Activated CD8-positive, alpha-beta memory T cell treated with anti-CD3 and anti-CD28 coated beads for 36 hours (primary cell): ENCODE measurements at regions not wholly inside any gene's neighbourhood (a gene's known extent, or its start where the extent isn't known, plus 50 kb on each side); places are given as distances from the start of the nearest gene placed in this dataset.

Experiments used
- CTCF ChIA-PET: fragments of 350-600 bp; sonication (Branson Sonifier 250); formaldehyde crosslinking; loops from one replicate; lab custom pipeline; 2021; ENCODE audit warnings: antibody characterized with exemption; lab: Charles Lee
- POLR2A ChIA-PET: fragments of 350-600 bp; sonication (Branson Sonifier 250); formaldehyde crosslinking; loops from one replicate; lab custom pipeline; 2021; ENCODE audit warnings: antibody characterized with exemption; lab: Charles Lee

DNA sequence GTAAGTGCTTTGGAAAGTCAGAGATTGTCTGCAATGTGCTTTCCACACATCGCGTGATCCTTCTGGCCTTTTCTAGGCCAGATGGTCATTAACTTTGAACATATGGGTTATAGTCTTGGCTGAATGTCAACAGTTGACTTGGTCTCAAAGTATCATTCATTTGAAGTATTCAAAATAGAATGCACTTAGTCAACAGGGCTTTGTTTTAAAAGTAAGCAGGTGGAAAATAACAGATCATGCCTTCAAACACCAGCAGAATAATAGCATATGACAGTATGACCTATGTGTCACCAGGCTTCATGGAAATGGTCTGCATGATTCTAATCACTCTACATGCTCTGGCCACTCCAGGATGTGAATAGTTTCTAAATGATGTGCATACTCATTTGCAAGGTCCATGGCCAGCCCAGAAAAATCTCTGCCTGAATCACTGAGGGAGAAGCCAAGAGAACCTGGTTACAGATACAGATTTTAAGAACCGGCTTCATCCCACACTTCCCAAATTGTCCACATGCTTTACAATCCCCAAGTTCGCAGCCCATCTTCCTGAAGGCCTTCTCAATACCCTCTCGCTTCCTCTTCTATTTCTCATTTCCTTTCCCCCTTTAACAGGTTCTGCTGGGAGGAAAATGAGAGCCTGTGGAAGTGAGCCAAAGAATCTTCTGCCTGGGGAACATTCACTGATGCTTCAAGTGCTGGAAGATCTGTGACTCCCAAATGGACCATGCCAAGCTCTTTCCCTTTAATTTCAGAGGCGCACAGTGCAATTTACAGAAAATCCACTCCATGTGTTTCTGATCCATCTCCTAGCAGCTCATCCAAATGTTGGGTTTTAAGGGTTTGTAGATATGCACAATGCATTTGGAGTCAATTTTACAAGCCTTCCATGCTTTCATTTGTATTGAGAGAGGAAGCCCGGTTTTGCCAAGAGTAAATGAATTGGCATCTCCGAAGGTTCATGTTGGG is 122.8 kb upstream of the GDF10 start:
- ChIA-PET POLR2A (no interaction called here), CTCF (no interaction called here)

DNA sequence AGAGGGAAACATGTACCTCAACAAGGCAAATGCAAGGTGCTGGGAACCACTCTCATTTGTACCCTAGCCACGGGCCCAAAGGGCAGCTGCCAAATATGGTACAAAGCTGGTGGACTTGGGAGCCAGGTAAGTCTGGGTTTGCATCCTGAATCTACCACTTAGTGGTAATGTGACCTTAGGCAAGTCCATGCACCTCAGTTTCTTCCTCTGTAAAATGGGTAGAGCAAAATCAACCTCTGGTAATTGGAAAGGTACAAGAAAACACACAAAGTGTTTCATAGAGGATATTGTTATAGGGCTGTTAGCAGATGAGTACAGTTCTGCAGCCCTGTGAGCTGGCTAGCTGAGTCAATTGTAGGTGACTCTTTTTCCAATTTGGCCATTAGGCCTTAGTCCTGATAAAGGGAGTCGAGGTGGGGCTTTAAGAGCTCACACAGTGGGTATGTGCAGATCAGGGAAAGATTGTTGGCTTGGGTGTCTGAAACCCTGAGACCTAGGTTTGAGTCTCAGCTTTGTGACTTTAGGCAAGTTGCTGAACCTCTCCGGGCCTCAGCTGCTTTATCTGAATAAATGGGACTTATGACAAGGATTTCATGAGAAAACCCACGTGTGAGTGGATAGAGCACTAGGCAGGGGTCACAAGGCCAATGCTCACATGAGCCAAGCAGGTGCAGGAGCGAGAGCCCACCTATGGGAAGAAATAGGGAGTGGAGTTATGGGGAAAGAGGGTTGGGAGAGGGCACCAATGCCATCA is 121.3 kb upstream of the GDF10 start:
- POLR2A ChIA-PET = no interaction called here
- CTCF ChIA-PET = no interaction called here

DNA sequence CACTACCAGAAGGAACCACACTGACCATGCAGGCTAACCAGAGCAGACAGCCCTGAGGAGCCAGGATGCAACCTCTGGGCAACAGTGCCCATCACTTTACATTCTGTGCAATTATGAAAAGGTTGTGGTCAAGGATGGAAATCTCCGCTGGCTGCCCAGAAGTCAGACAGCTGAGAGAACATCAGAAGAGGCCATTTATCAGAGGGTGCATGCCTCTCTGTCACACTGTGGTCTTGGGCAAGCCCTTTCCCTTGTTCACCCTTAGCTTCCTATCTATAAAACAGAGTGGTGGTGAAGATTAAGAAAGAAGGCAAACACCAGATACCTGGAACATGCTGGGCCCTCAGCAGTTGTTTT is 120.7 kb upstream of the GDF10 start:
- CTCF ChIA-PET = no interaction called here
- POLR2A ChIA-PET = no interaction called here

DNA sequence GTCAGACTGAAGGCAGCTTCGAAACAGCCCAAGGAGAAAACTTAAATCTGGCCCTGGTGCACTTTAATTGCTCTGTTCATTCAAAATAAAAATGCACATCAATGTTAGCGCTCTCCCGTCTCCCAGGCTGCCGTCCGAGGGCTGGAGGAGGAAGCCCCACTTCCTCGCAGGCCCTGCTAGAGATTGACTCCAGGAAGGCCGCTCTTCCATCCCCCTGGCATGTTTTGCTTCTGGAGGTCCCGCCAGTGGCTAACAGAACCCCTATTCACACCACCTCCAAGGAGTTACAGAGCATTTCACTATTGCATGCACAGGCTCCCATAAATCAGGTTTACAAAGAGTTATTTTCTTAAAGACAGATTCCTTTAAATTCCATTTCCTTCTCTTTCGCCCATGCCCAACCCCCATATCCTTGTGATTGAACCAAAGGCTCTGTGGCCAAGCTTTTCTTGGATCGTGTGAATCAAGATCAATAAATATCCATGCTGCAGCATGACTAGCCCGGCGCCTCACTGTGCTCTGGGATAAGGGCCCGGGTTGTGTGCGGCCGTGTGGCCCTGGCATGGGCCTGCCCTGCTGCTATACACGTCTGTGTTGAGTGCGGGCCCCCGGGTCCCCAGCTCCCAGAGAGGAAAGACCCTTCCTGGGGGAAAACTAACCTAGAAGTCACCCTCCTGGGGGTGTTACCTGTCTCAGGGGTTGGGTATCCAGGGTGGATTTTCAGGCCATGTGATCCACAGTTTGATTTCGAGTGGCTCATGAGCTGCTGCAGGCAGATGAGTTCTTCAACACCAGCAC is 118.7 kb upstream of the GDF10 start:
- POLR2A ChIA-PET = no interaction called here
- CTCF ChIA-PET = no interaction called here

DNA sequence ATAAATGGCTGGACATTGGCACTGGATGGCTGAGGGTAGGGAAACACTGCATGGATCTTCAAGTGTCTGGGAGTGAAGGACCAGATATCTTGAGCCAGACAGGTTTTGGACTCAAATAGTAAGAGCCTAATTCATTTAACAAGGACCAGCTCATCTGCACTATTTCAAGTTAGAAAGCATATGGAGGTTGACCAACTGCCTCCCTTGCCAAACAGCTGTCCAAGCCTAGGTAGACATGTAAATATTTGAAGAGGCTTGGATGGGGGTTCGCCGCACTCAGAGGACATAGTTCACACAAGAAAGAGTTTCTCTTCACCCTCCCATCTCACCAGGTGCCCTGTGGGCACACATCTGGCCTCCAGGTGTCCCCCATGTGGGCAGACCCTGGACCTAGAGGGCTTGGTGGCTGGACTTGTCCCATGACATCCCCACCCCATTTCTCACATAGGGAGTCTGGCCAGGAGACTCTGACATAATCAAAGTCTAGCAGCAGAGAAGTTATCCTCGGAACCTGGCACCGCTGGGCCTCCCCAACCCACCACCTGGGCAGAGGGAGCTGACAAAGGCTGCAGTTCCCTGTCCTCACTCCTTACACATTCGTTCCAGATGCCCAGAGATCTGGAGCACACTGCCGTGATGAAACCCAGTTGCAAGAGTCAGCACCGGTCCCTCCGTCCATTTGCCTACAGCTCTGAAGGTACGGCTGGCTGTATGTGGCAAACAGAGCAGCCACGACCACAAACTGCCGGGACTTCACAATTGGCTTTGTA is 116.9 kb upstream of the GDF10 start:
- CTCF ChIA-PET = no interaction called here
- POLR2A ChIA-PET = no interaction called here

DNA sequence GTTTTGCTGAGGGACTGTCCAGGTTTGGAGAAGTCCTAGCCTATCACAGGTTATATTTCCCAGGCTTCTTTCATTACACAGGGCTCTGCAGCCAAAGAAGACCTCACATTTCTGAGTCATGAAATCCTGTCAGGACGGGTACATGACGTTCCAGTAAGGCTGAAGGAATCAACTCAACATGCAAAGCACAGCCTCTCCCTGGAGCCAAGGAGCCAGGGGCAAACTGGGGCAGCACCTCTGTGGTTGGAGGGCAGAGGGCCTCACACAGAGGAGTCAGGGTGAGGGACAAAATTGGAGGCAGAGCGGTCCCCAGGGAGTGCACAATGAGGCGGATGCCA is 116.3 kb upstream of the GDF10 start:
- ChIA-PET POLR2A (no interaction called here), CTCF (no interaction called here)

DNA sequence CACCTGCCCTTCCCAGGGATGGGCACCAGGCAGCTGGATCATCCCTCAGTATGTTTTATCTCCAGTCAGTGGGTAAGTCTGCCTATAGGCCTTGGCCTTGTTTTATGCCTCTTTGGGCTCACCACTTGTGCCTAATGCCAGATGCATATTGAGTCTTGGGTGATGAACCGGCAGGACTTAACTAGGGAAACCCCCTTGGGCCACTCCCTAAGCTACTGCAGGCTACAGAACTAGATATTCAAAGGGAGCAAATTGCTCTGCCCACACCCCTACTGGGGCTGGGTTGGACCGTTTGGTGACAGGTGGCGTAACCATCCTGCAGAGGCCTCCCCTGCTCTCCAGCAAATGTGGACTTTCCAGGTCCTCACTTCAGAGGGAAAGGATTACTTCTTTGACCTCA is 115.7 kb upstream of the GDF10 start:
- CTCF ChIA-PET = no interaction called here
- POLR2A ChIA-PET = no interaction called here

DNA sequence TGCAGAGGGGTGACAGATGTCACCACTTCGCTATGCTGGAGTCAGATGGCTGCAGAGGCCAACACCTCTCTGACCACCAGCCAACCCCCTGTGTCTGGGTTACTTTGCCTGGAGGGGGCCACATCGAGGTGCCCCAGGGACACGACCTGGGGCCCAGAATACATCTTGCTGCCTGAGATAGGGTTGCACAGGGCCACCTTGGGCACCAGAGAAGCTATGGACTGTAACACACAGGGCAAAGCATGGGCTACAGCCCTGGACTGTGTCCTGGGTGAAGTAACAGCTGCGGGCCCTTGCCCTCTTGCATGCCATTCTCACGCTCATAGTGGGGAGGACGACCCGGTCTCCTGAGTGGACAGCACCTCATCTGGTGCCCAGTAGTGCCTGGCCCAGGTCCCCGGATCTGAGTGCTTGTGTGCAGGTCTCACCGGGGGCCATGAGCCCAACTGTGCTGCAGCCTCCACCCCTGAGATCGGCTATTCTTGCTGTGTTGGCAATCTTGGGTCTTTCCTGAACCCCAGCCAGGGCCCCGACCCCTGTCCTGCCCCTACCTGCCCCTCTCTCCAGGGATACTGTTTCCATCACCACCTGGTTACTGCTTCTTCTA is 115.2 kb upstream of the GDF10 start:
- POLR2A ChIA-PET = no interaction called here
- CTCF ChIA-PET = no interaction called here

DNA sequence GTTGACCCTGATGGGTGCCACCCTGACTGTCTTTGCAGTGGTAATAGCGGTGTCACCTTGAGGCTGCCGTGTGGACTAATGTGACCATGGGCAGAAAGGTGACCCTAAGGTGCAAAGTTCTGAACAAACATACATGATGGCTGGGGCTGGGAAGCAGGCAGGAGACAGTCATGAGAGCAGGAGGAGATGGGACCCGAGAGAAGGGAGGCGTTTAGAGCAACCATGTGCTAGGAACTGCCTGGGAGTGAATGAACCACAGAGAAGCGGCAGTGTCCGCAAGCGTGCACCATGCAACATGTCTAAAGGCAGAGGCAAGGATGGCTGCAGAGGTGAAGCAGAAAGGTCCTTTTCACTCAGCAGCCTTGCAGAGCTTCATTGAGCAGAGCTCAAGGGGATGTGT is 113.1 kb upstream of the GDF10 start:
- ChIA-PET POLR2A (no interaction called here), CTCF (interaction anchor here (0.7 kb wide), 1 partner anchor 111 kb away, joined by 3 read pairs; no protein-coding TSS in a partner anchor)

DNA sequence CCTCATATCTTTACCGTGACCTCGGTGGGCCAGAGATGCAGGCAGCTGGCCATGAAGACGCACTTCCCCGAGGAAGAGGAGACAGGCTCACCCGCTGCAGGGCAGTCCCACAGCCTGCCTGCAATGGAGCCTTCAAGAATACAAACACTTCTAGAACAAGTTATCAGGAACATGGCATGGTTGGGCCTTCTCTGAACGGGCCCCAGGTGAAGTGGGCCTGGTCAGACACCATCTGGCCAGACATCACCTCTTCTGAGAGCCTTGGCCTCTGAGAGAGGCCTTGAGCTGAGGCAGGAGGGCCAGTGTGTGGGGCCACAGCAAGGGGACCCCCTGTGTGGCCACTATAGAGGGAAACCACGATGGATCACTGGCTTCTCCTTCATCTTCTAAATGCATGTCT is 112.4 kb upstream of the GDF10 start:
- CTCF ChIA-PET = no interaction called here
- POLR2A ChIA-PET = no interaction called here

DNA sequence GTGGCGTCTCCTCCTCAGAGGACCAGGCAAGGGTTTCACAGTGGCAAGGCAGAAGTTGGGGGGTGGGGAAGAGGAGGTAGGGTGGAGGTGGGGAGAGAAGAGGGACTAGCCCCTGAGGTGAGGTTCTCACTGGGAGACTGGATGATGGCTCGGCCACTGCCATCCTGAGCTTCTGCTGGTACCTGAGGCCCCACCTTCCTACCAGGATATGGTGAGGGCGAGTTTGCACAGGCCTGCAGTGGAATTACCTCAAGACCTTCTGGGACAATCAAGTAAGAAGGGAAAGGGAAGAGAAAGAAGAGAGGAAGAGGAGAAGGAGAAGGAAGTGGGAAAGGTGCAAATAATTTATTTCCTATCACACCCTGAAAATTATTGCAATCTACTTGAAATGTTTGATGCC is 111.8 kb upstream of the GDF10 start:
- POLR2A ChIA-PET = no interaction called here
- CTCF ChIA-PET = no interaction called here

DNA sequence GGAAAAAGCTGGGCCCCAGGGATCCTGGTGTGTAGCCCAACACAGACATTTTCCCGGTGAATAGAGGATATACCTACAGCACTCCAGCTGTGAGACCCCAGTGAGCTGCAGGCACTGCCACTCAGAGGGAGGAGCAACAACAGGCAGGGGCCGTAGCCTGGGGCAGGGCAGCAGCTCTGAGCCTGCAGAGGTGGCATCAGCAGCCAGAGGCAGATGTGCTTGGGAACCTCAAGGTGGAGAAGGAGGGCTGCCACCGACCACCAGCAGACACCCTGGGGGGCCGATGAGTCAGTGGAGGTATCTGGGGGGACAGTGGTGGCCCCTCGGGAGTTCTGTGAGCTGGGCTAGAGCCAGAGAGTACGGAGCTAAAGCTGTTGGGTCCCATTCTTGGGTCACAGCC is 110.2 kb upstream of the GDF10 start:
- POLR2A ChIA-PET = no interaction called here

DNA sequence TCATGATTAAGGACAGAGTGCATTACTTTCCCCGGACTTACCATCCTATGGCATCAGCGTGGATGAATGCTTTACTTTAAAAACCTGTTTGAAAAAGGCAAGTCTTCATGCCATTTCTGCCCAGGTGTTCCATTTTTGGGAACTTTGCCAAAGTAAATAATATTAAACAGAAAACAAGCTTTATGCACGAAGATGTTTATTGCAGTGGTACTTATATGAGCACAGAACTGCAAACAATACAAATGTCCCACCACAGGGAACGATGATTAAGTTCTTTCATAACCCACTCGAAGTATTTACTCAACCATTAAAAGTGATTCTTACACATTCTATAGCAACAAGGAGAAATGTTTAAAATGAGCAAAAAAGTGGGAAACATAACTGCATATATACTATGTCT is 109.7 kb upstream of the GDF10 start:
- CTCF ChIA-PET = no interaction called here
- POLR2A ChIA-PET = no interaction called here

More for the DNA sequence above, 110.2 kb upstream of the GDF10 start:
- CTCF ChIA-PET = no interaction called here

DNA sequence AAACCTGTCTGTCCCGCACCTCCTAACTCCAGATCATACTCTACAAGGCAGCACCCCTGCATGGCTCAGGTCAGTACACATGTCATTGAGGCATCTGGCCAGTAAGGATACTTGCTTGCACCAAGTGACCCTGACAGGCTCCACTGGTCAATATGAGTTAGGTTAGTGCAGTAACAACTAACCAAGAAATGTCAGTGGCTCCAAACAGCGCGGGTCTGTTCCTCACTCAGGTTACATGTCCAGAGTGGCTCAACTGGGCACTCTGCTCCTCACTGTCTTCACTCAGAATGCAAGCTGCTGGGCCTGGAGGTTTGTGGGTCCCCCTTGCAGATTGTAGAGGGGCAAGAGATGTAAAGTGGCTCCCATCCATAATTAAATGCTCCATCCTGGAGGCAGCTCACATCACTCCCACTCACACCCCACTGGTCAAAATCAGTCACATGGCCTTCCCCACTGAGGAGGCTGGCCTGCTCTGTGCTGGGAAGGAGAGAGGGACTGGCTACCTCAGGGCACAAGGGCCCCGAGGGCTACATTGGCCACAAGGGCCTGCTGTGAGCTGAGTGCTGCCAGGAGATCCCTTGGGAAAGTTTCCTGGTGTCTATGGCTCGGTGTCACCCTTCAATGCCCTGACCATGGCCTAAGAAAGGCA is 109.1 kb upstream of the GDF10 start:
- ChIA-PET POLR2A (no interaction called here), CTCF (interaction anchor here (1.2 kb wide), 1 partner anchor 144 kb away, joined by 4 read pairs; no protein-coding TSS in a partner anchor)

DNA sequence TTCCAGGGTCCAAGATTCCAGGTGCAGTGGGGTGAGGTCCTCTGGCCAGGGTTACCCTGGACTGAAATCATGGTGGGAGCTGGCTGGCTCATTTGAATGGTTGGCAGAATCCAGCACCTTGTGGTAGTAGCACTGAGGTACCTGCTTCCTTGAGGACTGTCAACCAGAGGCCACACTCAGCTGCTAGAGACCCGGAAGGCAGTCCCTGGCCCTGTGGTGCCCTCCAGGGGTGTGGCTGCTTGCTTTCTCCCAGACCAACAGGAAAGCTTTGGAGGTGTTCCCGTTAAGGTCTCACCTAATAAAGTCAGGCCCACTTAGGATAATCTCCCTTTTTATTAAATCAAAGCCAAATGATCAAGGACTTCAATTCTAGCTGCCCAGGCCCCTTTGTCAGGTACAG is 107.7 kb upstream of the GDF10 start:
- POLR2A ChIA-PET = no interaction called here
- CTCF ChIA-PET = interaction anchor here (1.2 kb wide), 1 partner anchor 145 kb away, joined by 4 read pairs; no protein-coding TSS in a partner anchor

DNA sequence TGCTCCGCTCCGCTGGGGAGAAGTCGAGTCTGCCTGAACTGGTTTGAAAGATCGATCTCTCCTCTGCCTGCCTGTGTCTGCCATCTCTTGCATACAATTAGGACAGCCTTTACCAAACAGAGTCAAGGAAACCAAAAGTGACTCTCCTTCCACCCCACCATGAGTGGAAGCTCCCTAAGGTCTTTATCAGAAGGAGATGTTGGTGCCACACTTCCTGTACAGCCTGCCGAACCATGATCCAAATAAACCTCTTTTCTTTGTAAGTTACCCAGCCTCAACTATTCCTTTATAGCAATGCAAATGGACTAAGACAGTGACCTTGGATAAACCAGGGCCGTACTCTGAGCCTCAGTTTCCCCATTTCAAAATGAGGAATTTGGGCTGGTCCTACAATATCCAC is 106.3 kb upstream of the GDF10 start:
- POLR2A ChIA-PET = no interaction called here

DNA sequence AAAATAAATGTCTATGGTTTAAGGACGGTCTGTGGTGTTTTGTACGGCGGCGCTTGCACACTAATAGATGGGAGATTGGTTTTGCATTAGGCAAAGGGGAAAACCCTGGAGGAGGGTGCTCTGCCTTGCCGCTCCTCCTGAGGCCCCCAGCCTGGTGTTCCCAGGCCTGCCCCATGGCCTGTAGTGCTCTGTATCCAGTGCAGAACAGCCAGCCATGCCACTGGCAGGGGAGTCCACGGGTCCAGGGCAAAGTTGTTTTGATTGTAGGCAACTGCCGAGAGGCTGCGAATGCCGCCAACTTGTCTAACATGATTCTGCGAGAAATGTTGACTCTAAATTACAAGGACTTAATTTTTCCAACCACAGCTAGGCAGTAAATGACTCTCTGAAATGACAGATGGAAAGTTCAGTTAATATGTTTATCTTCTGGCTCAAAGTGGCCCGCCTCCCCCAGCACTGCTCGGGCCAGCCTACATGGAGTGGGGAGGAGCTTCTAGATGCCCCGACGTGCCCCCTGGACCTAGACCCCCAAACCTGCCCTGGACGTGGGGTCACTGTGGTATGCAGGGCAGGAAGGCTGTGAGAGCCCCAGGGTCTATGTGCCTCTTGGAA is 104.6 kb upstream of the GDF10 start:
- ChIA-PET POLR2A (no interaction called here), CTCF (interaction anchor here (0.8 kb wide), 1 partner anchor 1184 kb away, joined by 4 read pairs; no protein-coding TSS in a partner anchor)

More for the DNA sequence above, 106.3 kb upstream of the GDF10 start:
- CTCF ChIA-PET = no interaction called here

DNA sequence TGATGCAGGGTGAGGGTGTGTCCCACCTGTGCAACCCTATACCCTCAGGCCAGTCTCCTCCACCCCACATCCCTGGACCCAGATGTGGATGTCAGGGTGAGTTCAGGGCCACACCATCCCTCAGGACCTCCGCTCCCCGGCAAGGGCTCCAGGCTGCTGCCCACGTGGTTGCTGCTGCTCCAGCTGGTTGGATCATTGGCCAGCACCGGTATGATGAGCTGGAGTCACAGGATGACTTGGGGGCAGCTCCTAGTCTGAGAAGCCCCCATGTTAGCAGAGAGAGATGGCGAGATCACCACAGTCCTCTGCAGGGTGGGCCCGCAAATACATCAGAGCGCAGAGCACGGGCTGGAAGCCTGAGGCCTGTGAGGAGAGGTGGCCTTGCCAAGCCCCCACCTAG is 103.3 kb upstream of the GDF10 start:
- CTCF ChIA-PET = no interaction called here
- POLR2A ChIA-PET = no interaction called here
